ENCODE measurements at regions not wholly inside any gene's neighbourhood (a gene's known extent, or its start where the extent isn't known, plus 50 kb on each side); places are given as distances from the start of the nearest gene placed in this dataset.

GRCh38 chr2:220178991-220179695 lies 551.7 kb downstream of the SLC4A3 start:
- H2AFZ ChIP-seq (ENCODE audit: low read depth, low read length) = no peak overlapping the region
- DNase-seq (ENCODE audit: extremely low read depth in 1 of 4, low spot score in 3 of 4) = no peak
- H3K4me3 ChIP-seq = no peak overlapping the region
- no peaks in the 10 kb centered on the region for H3K4me1 ChIP-seq (replicated peaks in 1 of 2; ENCODE audit: control insufficient read depth in 2 of 2, insufficient read depth in 2 of 2, low read length in 2 of 2)
- no peak for TF ChIP-seq ELF4 (CRISPR knock-in tag; IDR thresholded peaks at IDR 0.05)
- TF ChIP-seq TRIM25 (IDR thresholded peaks at IDR 0.05; ENCODE audit: borderline replicate concordance) = no peak
- no peaks in the 10 kb centered on the region for H4K20me1 ChIP-seq (replicated peaks; ENCODE audit: control insufficient read depth, insufficient read depth, low read length)
- no TSS peak for BruUV-seq (replicated peaks)
- H3K79me2 ChIP-seq (ENCODE audit: control insufficient read depth, insufficient read depth, low read length) = no peaks in the 10 kb centered on the region
- ChIA-PET POLR2A (no interaction called here), CTCF (ENCODE audit: low intra/inter-chr PET ratio) (no interaction called here)
- no peaks in the 10 kb centered on the region for H3K36me3 ChIP-seq (ENCODE audit: control insufficient read depth, insufficient read depth, low read length)
- H3K9me1 ChIP-seq (ENCODE audit: control insufficient read depth, insufficient read depth, low read length) = no peaks in the 10 kb centered on the region
- in situ Hi-C loops (cut with MboI) = no loop called here
- no peak overlapping the region for H3K27ac ChIP-seq (ENCODE audit: extremely low read depth, low read depth, low read length)
- no peaks in the 10 kb centered on the region for H3K27me3 ChIP-seq (ENCODE audit: control insufficient read depth in 2 of 2, insufficient read depth in 2 of 2, low read length in 2 of 2)
- H3K4me2 ChIP-seq (ENCODE audit: insufficient read depth, low read length) = no peak overlapping the region
- no peak overlapping the region for H3K9ac ChIP-seq (ENCODE audit: insufficient read depth in 1 of 2, low read depth in 2 of 2, low read length in 2 of 2)
- no peak for ATAC-seq
- no peak for FAIRE-seq
- intact Hi-C loops (cut with micrococcal nuclease) = no loop called here
- 0% methylated on average over 6 of the region's 6 CpGs for WGBS (ENCODE audit: insufficient coverage, low coverage, missing lambda C conversion rate)
- H3K9me3 ChIP-seq (replicated peaks; ENCODE audit: control insufficient read depth, insufficient read depth, low read depth, low read length) = no peaks in the 10 kb centered on the region

GRCh38 chr2:220181165-220181564 lies 553.7 kb downstream of the SLC4A3 start:
- ATAC-seq (no peak), FAIRE-seq (no peak), DNase-seq (ENCODE audit: extremely low read depth in 1 of 4, low spot score in 3 of 4) (no peak)
- Histone ChIP-seq H3K4me2 (ENCODE audit: insufficient read depth, low read length) (no peak overlapping the region), H3K9me3 (replicated peaks; ENCODE audit: control insufficient read depth, insufficient read depth, low read depth, low read length) (no peaks in the 10 kb centered on the region), H3K4me1 (replicated peaks in 1 of 2; ENCODE audit: control insufficient read depth in 2 of 2, insufficient read depth in 2 of 2, low read length in 2 of 2) (no peaks in the 10 kb centered on the region), H3K79me2 (ENCODE audit: control insufficient read depth, insufficient read depth, low read length) (no peaks in the 10 kb centered on the region), H3K27me3 (ENCODE audit: control insufficient read depth in 2 of 2, insufficient read depth in 2 of 2, low read length in 2 of 2) (no peaks in the 10 kb centered on the region), H3K4me3 (no peak overlapping the region), H3K27ac (ENCODE audit: extremely low read depth, low read depth, low read length) (no peak overlapping the region), H3K36me3 (ENCODE audit: control insufficient read depth, insufficient read depth, low read length) (no peaks in the 10 kb centered on the region), H3K9ac (ENCODE audit: insufficient read depth in 1 of 2, low read depth in 2 of 2, low read length in 2 of 2) (no peak overlapping the region), H4K20me1 (replicated peaks; ENCODE audit: control insufficient read depth, insufficient read depth, low read length) (no peaks in the 10 kb centered on the region), H3K9me1 (ENCODE audit: control insufficient read depth, insufficient read depth, low read length) (no peaks in the 10 kb centered on the region), H2AFZ (ENCODE audit: low read depth, low read length) (no peak overlapping the region)
- 0% methylated on average over 1 of the region's 1 CpG for WGBS (ENCODE audit: insufficient coverage, low coverage, missing lambda C conversion rate)
- no TSS peak for BruUV-seq (replicated peaks)
- in situ Hi-C loops (cut with MboI) = no loop called here
- POLR2A ChIA-PET = interaction anchor here (0.7 kb wide), 1 partner anchor 410 kb away, joined by 3 read pairs; no protein-coding TSS in a partner anchor
- CTCF ChIA-PET (ENCODE audit: low intra/inter-chr PET ratio) = no interaction called here
- intact Hi-C loops (cut with micrococcal nuclease) = no loop called here
- TF ChIP-seq PTBP1 (IDR thresholded peaks at IDR 0.05; ENCODE audit: low read depth, low read length) (no peak), BDP1 (IDR thresholded peaks at IDR 0.05; ENCODE audit: insufficient read depth, insufficient read length) (no peak), MLLT1 (IDR thresholded peaks at IDR 0.05) (no peak), NR3C1 (CRISPR knock-in tag; IDR thresholded peaks at IDR 0.05) (no peak)
- TF ChIP-seq, protein P1, sequence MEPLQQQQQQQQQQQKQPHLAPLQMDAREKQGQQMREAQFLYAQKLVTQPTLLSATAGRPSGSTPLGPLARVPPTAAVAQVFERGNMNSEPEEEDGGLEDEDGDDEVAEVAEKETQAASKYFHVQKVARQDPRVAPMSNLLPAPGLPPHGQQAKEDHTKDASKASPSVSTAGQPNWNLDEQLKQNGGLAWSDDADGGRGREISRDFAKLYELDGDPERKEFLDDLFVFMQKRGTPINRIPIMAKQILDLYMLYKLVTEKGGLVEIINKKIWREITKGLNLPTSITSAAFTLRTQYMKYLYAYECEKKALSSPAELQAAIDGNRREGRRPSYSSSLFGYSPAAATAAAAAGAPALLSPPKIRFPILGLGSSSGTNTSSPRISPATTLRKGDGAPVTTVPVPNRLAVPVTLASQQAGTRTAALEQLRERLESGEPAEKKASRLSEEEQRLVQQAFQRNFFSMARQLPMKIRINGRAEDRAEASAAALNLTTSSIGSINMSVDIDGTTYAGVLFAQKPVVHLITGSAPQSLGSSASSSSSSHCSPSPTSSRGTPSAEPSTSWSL (CRISPR knock-in tag; IDR thresholded peaks at IDR 0.05; ENCODE audit: borderline replicate concordance) = no peak

Data from K562 (cell line).